Activated T-cell treated with anti-CD3 and anti-CD28 coated beads for 4 hours (primary cell): ENCODE measurements at regions not wholly inside any gene's neighbourhood (a gene's known extent, or its start where the extent isn't known, plus 50 kb on each side); places are given as distances from the start of the nearest gene placed in this dataset.
"Not testable (repeated sequence)": the region's sequence is repeated elsewhere in the genome, so short reads cannot be mapped to it uniquely, and the experiment has no call there.

Source experiments
- DNase-seq: peaks from one replicate; pipeline ENCODE4 v3.0.0-alpha.2; 2020

- DNase-seq: no peak
Measured at GRCh38 chr4:12138488-12138887, 709.8 kb upstream of the HS3ST1 start.

DNA sequence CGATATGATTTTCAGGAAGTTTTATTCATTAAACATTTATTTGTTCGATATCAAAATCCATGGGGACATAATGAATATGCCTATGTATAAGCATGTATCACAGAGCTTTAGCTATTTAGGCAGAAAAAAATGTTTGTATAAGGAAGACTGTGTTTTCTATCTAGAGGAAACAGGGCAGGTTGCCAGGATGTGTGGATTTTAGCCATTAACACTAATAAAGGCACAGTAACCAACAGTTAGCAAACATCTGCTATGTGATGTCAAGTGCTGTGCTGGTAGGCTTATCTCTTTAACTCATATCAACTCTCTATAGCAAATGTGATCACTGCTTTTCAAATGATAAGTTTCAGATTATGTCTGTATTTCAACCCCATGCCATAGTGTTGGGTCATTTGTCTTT, 708.9 kb upstream of the HS3ST1 start:
- DNase-seq: no peak

- no peak for DNase-seq
Measured at GRCh38 chr4:12126474-12126873, 697.8 kb upstream of the HS3ST1 start.

DNA sequence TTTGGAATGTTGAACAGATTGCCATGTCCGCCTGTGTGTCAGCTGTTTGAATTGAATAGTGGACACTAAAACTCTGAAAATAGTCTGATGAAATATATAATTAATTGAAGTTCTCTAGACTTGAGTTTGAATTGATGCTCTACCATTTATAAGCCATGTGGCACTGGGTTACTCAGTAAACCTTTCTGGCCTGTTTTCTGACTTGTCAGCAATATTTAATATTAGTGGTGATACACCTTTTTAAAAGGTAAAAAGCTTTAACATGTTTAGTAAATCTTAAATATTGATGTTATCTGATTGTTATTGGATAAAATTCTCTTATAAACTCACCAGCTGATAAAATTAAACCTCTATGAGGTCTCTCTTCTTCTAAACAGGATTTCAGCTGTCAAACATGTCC, 695.4 kb upstream of the HS3ST1 start:
- no peak for DNase-seq

GRCh38 chr4:12123707-12124106, 695.0 kb upstream of the HS3ST1 start:
- no peak for DNase-seq

DNA sequence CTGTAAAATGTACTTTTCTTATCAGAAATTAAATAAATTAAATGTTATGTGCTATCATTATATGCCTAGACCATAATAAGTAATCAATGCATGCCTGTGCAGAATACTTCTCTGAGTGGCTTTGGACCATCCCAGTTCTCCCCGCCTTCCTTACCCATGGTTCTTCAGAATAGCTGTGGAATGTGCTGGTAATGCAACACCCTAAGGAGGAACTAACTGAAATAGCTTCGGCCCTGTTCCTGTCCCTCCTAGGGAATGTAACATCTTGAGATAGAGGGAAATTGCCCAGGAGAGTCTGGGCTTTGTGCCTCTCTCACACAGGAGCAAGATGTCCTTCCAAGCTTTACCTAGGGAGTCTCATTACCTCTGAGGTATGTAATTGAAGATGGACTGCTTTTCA, 693.6 kb upstream of the HS3ST1 start:
- no peak for DNase-seq

DNA sequence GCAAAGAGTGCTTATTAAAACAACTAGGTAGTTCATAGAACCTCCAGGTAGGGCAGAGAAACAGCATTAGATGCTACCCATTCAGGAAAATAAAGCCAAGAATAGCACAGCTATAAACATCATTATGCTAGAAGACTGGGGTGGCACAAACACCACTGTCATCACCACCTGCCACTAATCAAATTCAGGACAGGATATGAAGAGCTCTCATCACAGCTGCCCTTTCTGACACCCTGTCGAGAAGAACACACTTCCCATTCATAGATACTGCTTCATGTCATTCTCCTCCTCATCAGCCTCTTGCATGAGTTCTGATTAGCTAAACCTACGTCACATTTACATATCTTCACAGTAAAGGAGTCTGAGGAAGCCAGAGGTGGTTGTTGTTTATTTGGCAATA, 692.3 kb upstream of the HS3ST1 start:
- DNase-seq: no peak

DNA sequence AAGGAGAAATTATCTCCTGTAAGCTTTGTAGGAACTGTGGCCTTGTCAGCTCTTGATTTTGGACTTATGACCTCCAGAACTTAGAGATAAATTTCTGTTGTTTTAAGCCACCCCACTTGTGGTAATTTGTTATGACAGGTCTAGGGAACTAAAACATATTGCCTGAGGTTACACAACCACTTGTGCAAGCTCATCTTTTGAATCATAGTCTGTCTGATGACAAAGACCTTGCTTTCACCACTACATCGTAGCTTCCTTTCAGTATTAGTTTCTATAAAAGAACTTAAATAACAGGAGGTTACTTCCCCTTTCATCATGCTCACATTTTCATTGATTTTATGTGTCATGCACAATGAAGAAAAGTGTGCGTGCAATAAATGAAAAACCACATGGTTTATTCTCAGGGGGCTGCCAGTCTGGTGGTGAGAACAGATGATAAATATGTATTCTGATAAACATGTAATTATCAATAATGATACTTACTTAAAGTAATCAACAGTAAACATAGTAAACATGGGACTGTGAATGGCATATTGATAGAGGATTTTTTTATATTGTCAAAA, 690.0 kb upstream of the HS3ST1 start:
- no peak for DNase-seq

DNA sequence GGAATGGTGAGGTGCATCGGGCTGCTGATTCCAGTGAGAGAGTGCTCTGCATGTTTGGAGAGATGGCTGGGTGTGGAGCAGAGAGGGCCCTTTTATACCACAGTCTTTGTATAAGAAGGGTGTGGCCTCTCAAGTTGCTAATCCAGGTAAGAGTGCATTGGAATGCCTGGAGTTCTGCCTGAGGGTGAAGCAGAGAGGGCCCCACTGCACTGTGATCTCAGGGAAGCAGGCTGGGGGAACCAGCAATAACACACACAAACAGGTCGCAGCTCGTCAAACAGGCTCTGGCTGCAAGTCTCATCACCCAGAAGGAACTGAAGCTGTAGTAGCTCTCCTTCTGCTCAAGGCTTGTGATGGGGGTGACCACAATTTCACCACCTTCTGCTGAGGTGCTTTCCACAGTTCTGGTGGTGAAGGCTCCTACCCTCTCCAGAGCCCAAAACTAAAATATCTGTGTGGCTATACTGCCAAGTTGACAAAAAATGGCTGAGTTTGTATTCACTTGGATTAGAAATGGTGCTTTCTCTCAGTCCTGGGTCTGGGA, 687.4 kb upstream of the HS3ST1 start:
- no peak for DNase-seq

DNA sequence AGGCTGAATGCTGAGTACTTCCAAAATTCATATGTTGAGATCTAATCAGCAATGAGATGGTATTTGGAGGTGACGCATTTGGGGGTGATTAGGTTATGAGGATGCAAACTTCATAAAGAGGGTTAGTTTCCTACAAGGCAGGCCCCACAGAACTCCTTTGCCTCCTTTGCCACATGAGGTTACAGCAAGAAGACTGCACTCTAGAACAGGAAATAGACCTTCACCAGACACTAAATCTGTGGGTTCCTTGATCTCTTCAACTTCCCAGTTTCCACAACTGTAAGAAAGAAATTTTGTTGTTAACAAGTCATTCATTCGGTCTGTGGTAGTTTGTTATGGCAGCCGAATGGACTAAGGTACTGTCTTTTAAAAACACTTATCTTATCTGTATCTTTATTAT, 681.9 kb upstream of the HS3ST1 start:
- no peak for DNase-seq

GRCh38 chr4:12109056-12109455, 680.4 kb upstream of the HS3ST1 start:
- not testable (repeated sequence) for DNase-seq

GRCh38 chr4:12105519-12105918, 676.8 kb upstream of the HS3ST1 start:
- no peak for DNase-seq

DNA sequence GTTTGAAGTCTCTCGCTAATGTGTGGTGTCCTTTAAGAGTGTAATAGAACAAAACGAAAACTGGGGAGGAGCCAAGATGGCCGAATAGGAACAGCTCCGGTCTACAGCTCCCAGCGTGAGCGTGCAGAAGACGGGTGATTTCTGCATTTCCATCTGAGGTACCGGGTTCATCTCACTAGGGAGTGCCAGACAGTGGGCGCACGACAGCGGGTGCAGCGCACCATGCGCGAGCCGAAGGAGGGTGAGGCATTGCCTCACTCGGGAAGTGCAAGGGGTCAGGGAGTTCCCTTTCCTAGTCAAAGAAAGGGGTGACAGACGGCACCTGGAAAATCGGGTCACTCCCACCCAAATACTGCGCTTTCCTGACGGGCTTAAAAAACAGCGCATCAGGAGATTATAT, 661.2 kb upstream of the HS3ST1 start:
- DNase-seq: not testable (repeated sequence)

- no peak for DNase-seq
Measured at GRCh38 chr4:12084690-12085089, 656.0 kb upstream of the HS3ST1 start.

DNA sequence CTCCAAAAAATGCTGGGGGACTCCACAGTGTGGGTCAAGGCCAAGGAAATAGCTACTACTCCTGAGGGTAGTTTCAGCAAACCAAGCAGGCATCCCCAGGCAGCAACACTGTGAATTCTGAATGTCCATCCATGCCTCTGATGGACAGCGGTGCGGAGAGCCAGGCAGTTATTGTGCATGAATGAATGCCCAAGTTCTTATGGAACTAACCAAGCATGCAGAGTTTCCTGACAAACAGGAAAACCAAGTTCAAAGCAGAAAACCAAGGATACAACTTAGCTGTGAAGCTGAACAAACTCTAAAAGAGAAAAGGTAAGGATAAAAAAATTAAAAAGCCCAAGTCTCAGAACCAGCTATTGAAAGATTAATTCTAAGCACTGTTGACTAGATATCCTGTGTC, 642.6 kb upstream of the HS3ST1 start:
- DNase-seq: no peak

GRCh38 chr4:12053966-12054365, 625.3 kb upstream of the HS3ST1 start:
- DNase-seq: no peak

GRCh38 chr4:12053556-12053955, 624.9 kb upstream of the HS3ST1 start:
- DNase-seq: no peak

GRCh38 chr4:12050357-12050756, 621.7 kb upstream of the HS3ST1 start:
- DNase-seq: no peak

DNA sequence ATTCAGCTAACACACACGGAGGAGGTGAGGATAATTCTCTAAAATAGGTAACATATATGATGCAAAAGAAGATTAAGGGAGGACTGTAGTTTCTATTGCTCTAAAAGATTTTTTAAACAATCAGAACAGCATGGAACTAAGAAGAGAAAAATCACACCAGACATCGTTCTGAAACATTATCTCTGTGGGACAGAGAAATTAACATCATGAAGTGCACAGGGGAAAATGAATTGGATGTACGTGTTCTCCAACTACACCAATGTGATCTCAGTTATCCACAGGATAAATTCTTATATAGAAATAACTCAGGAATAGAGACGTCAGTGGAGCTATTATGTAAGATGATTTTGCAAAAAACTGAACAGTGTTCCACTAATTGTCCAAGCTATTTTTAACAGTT, 614.1 kb upstream of the HS3ST1 start:
- DNase-seq: no peak

DNA sequence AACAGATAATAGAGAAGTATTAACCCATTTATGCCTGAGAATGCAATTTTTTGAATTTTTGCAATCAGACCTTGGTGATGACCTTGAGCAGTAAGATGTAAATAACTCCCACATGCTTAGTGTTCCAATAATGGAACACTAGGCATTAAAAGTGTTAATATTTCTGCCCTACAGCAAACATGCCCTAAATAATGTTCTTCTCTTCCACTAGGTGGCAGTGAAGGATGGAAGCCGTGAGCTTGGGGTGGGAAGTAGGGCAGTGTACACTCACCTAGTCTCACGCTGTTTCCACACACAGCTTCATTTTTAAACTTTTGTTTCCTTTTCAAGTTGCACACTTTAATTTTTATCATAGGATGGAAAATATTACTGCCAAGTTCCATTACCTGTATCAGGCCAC, 613.1 kb upstream of the HS3ST1 start:
- no peak for DNase-seq

- no peak for DNase-seq
Measured at GRCh38 chr4:12036450-12036849, 607.8 kb upstream of the HS3ST1 start.

DNA sequence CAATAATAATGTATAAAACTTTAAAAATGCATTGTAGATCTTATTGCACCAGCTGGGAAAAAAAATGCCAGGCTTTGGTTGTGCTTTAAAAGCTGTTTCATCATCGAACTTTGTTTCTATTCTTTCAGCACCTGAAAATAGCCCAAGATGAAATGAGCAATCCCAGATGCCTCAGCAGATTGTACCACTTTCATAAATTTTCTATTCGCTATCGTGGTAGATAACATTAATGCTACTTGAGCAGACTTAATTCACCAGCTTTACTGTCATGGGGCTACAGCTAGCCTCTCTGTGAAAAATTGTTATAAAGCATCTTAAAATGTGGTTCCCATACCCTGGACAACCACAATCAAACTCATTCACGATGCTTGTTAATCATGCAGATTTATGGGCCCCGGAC, 599.6 kb upstream of the HS3ST1 start:
- no peak for DNase-seq

GRCh38 chr4:12022409-12022808, 593.7 kb upstream of the HS3ST1 start:
- DNase-seq: no peak

GRCh38 chr4:12016729-12017128, 588.0 kb upstream of the HS3ST1 start:
- no peak for DNase-seq

DNA sequence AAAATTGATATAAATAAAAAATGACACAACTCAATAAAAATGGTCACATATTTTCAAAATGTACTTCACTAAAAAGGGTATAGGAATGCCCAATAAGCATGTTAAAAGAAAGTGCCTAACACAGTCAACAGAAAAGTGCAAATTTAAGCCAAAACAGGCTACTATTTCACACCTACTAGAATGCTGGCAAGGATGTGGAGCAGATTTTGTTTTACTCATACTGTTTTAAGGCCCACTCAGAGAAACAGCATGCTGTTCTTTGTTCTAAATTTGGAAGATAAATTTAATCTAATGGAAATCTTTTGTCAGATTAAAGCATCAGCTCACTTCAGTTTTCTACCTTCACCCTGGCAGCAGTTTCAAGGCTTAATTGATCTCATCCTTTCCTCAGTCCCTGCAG, 576.8 kb upstream of the HS3ST1 start:
- no peak for DNase-seq

DNA sequence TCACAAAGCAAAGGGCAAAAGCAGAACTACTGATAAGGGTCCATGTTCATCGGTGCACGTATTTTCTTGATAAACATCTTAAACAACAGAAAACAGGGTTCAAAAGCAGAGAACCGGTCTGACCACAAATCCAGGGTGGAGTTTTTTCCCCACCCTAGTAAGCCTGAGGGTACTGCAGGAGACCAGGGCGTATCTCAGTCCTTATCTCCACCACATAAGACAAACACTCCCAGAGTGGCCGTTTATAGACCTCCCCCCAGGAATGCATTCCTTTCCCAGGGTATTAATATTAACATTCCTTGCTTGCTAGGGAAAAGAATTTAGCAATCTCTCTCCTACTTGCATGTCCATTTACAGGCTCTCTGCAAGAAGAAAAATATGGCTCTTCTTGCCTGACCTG, 567.9 kb upstream of the HS3ST1 start:
- not testable (repeated sequence) for DNase-seq
